DMS 273 (cell line): ENCODE measurements at regions not wholly inside any gene's neighbourhood (a gene's known extent, or its start where the extent isn't known, plus 50 kb on each side); places are given as distances from the start of the nearest gene placed in this dataset.
"Not testable (repeated sequence)": the region's sequence is repeated elsewhere in the genome, so short reads cannot be mapped to it uniquely, and the experiment has no call there.

Experiments used
- DNase-seq: peaks from one replicate; lab custom pipeline; 2025; ENCODE audit not compliant: unreplicated experiment; lab: John Stamatoyannopoulos, UW

DNA sequence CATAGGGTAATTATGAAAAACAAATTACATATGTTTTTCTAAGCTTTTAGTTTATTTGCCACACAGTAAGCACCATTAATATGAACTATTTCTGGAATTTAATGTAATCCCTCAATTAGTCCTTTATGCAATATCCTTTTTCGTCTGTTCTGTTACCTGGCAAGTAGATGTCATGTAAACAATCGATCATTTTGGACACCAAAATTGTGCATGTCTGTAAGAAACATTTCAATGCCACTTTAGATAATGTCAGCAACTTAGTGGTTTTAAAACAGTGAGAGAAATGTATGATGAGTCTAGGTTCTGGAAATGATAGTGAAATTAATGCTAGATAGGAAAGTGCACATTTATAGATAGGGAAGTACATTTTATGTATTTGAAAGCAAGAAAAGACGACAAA, 986.6 kb downstream of the ZPLD1 start:
- no peak for DNase-seq

- no peak for DNase-seq
Observed at GRCh38 chr3:103437883-103438282, 1003.1 kb downstream of the ZPLD1 start.

GRCh38 chr3:103440539-103441203, 1005.9 kb downstream of the ZPLD1 start:
- peak; percentile 38 for DNase-seq

GRCh38 chr3:103446953-103447629, 1012.3 kb downstream of the ZPLD1 start:
- no peak for DNase-seq

DNA sequence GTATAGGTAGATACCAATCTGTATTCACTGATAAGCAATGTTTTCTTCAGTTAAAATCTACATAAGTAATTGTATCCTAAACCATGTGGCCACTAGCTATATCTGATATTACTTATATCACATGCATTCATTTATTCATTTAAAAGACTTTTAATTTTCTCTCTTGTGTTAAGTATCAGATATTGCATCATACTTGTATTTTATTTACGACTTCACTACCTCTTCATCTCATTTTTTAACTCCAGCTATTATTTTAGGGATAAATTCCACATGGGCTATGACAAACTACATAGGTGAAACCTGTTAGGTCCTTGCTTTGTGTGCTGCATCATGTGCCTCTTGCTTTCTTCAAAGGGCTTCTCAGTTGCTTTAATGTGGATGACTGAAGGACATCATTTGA, 1018.3 kb downstream of the ZPLD1 start:
- no peak for DNase-seq

GRCh38 chr3:103459815-103460214, 1025.0 kb downstream of the ZPLD1 start:
- no peak for DNase-seq

DNA sequence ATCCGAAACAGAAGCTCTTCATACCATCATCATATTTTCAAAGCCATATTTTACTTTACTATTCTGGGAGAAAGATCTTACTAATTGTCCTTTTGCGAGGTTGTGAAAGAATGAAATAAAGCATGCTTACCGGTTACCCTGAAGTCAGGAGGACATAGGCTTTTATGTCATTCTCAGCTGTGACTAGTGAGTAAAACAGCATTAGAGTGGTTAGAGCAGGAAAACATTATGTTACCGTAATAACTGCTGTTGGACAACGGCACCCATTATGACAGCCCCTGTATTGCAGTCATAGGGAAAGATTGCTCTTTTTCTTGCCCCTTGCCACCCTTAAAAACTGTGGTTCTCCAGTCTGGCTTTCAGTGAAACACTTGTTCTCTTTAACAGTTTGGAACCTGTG, 1035.7 kb downstream of the ZPLD1 start:
- no peak for DNase-seq

GRCh38 chr3:103494011-103494410, 1059.2 kb downstream of the ZPLD1 start:
- DNase-seq: no peak

- no peak for DNase-seq
Observed at GRCh38 chr3:103494512-103494911, 1059.7 kb downstream of the ZPLD1 start.

- no peak for DNase-seq
Observed at GRCh38 chr3:103495186-103495585, 1060.4 kb downstream of the ZPLD1 start.

DNA sequence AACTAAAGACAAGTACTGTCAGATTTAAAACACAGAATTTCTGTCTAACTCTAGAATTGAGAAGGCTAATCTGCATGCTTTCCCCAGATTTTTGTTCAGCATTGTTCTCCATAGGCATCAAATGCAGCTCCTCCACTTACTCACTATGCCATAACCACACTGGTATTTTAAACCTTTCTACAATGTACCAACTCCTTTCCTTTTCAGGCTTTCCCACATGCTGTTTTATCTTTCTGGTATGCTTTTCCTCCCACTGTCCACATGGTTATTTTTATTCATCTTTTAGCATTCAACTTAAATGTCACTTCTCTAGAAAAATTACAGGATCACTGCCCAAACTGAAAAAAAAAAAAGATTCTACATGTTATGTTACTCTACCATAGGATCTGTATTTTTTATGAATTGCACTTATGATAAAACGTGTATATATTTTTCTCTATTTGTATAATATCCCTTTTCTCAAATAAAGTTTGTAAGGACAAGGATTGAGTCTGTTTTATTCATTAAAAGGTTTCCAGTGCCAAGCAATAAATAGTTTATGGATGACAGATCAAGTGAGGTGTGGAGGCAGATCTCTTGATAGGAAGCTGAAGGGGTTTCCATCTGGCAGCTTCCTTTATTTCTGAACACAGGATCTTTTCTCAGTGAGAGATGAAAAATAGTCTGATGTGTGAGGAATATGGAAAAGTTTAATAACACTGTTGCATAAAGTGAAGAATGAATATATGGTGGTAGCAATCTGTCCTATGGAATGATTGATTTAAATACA, 1064.5 kb downstream of the ZPLD1 start:
- DNase-seq: no peak

DNA sequence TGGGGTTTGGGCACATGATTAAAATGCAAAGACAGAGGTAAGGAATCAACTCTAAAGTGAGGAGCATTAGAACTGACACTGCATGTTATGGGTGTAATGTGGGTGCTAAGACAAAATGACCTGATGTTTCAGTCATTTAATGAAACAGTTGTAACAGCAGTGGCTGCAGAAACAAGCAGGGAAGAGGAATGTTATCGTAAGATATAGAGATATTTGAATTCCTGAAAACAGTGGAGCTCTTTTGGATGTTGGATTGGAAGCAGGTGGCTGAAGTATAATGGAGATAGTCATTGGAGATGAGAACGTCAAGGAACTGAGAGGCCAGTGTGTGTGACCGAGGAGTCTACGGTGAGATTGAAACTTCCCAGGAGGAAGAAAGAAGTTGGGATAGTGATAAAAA, 1065.2 kb downstream of the ZPLD1 start:
- DNase-seq: no peak

DNA sequence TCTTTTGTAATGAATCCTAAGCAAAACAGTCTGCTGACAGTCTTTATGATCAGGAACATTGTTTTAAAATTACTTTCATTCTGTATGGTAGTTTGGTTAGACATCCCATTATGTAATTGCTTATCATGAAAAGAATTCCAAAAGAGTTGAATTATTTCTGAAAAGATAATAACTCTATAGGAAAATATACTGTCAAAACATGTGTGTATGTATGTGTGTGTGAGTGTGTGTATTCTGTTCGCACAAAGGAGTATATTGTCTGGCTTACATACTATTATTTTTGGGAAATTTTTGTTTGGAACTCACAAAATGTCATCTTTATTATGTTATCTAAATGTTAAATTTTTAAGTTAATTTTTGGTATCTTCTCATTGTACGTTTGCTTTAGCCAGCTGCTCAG, 1075.9 kb downstream of the ZPLD1 start:
- no peak for DNase-seq

GRCh38 chr3:103511891-103512290, 1077.1 kb downstream of the ZPLD1 start:
- DNase-seq: no peak

DNA sequence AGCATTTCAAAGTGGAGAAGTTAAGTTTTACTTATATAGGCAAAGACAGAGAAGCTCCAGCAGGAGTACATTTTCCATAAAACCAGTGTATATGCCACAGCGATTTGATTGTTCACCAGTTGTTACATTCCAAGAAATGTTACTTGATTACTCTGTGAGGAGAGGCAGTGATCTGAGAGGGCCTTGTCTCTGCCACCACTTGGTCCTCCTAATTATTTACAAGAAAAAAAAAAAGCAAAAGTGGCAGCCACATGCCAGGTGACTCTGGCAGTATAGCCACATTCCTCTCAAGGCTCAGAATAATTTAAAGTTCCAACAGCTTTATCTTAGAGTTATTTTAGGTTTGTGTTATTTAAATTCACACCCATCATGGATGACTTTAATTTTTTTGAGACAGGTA, 1077.8 kb downstream of the ZPLD1 start:
- DNase-seq: no peak

DNA sequence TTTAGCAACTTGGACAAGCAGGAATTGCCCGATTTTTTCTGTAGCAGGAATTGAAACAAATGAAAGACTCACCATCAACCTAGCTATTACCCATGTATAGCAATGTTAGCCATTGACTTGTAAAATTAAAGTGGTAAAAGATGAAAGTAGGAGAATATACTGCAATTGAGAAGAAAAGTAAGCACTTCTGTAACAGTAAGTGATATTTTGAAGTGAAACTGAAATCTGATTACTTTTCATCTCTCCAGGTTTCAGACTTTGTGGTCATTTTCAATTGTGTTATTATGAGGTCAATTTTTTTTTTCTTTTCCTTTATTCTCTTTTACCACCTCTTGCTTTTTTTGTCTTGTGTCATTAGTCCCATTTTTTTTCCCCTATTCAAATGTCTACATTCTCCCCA, 1078.2 kb downstream of the ZPLD1 start:
- no peak for DNase-seq

- DNase-seq: no peak
Observed at GRCh38 chr3:103515116-103515515, 1080.3 kb downstream of the ZPLD1 start.

DNA sequence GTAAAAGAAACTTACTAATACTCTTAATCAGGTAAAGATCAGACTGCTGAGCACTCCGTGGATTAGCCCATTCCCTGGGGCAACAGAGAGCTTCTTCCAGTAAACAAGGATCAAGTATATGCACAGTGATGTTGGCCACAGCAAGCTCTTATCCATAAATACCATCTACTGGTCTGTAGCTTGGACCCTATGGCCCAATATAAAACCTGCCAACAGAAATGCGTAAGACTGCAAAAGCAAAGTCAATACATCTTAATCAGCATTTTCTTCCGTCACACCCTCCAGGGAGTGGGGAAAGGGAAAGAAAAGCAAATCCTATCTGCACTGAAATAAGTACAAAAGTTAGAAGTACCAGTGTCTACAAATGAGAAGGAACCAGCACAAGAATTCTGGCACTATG, 1082.1 kb downstream of the ZPLD1 start:
- DNase-seq: no peak

DNA sequence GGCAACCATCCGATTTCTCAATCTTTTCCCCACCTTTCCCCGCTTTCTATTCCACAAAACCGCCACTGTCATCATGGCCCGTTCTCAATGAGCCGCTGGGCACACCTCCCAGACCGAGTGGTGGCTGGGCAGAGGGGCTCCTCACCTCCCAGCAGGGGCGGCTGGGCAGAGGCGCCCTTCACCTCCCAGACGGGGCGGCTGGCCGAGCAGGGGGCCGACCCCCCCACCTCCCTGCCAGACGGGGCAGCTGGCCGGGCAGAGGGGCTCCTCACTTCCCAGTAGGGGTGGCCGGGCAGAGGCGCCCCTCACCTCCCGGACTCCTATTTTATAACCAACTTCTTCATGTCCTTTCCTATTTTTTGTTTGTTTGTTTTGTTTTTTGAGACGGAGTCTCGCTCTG, 1096.5 kb downstream of the ZPLD1 start:
- DNase-seq: not testable (repeated sequence)

DNA sequence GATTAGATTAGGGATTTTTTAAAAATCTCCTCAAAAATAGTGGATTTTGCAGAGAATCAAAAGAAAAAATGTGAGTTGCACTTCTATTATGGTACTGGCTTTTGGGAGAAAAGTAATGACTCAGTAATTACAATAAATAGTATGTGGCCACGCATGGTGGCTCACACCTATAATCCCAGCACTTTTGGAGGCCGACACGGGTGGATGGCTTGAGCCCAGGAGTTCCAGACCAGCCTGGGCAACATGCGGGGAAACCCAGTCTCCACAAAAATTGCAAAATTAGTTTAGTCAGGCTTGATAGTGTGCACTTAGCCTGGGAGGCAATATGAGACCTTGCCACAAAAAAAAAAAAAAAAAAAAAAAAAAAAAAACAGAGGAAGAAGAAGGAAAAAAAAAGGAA, 1098.2 kb downstream of the ZPLD1 start:
- DNase-seq: no peak

DNA sequence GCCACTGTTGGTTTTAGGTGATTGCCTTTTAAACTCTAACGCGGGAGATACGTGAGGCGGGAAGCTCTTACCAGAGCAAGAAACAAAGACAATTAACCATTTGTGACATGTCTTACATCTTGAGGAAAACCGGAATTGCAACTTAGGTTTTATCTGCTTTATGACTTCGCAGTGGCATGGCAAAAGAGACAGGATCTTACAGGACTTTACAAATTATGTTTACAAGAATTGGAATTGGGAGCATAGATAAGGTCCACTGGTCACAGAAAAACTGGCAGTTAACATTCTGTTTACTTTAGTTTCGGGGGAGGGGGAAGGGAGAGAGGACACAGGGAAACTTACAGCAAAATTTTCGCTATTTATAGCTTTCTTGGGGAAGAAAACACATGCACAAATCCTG, 1119.6 kb downstream of the ZPLD1 start:
- DNase-seq: no peak

DNA sequence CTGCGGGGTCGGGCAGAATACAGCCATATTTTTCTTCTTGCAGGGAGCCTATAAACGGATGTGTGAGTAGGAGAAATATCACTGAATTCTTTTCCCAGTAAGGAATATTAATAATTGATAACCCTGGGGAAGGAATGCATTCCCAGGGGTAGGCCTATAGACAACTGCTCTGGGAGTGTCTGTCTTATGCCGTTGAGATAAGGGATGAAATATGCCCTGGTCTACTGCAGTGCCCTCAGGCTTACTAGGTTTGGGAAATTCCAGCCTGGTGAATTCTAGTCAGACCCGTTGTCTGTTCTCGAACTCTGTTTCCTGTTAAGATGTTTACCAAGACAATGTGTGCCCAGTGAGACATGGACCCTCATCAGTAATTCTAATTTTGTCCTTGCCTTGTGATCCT, 1129.3 kb downstream of the ZPLD1 start:
- DNase-seq: not testable (repeated sequence)
